MCF 10A (cell line): ENCODE measurements at regions not wholly inside any gene's neighbourhood (a gene's known extent, or its start where the extent isn't known, plus 50 kb on each side); places are given as distances from the start of the nearest gene placed in this dataset.

Source experiments
- BruUV-seq: library from RNA; stranded (reverse); fragments of 400-500 nt; replicated peaks from 2 replicates; lab custom pipeline; 2021; lab: Mats Ljungman, UMichigan
- CTCF ChIA-PET: fragments of 300-600 bp; sonication (Branson Sonifier 250); formaldehyde crosslinking; extraction: SDS; loops from one replicate; lab custom pipeline; 2021; ENCODE audit warnings: antibody characterized with exemption, inconsistent platforms; lab: Yijun Ruan, JAX
- POLR2A ChIA-PET: fragments of 300-600, 350-650 bp; sonication (Branson Sonifier 250); formaldehyde crosslinking; extraction: SDS; loops from one replicate; lab custom pipeline; 2020; ENCODE audit warnings: antibody characterized with exemption, inconsistent platforms; lab: Yijun Ruan, JAX
- DNase-seq: peaks from one replicate; pipeline ENCODE4 v3.0.0-alpha.2; 2018; ENCODE audit not compliant: unreplicated experiment
- H3K27ac Mint-ChIP-seq: one replicate; pipeline ENCODE4 v1.8.0; 2022; ENCODE audit warnings: mild to moderate bottlenecking, low read depth, mixed read lengths; ENCODE audit not compliant: unreplicated experiment
- H3K27me3 Mint-ChIP-seq: one replicate; pipeline ENCODE4 v1.8.0; 2022; ENCODE audit warnings: mixed read lengths; ENCODE audit not compliant: insufficient read depth, unreplicated experiment
- H3K36me3 Mint-ChIP-seq: one replicate; pipeline ENCODE4 v1.8.0; 2022; ENCODE audit warnings: mild to moderate bottlenecking, moderate library complexity, mixed read lengths; ENCODE audit not compliant: insufficient read depth, unreplicated experiment
- H3K4me1 Mint-ChIP-seq: one replicate; pipeline ENCODE4 v1.8.0; 2022; ENCODE audit warnings: mixed read lengths; ENCODE audit not compliant: insufficient read depth, unreplicated experiment
- H3K4me3 Mint-ChIP-seq: one replicate; pipeline ENCODE4 v1.8.0; 2022; ENCODE audit warnings: mild to moderate bottlenecking, moderate library complexity, mixed read lengths; ENCODE audit not compliant: unreplicated experiment
- H3K9me3 Mint-ChIP-seq: one replicate; pipeline ENCODE4 v1.8.0; 2022; ENCODE audit warnings: mixed read lengths; ENCODE audit not compliant: unreplicated experiment
- CTCF ChIP-seq: fragments of 200-600 bp; IDR thresholded peaks from one replicate; pipeline ENCODE4 v1.8.0; 2022; ENCODE audit warnings: antibody characterized with exemption, mild to moderate bottlenecking; ENCODE audit not compliant: unreplicated experiment
- intact Hi-C: fragments of 100-400 bp; cut with micrococcal nuclease; formaldehyde crosslinking; loops from 2 replicates; pipeline ENCODE4 v1.14.1; 2022

GRCh38 chr9:86771941-86772634 is 175.2 kb downstream of the GAS1 start:
- Mint-ChIP-seq H3K4me1 (peaks cover under 1% of the 10 kb centered on the region), H3K9me3 (no peaks in the 10 kb centered on the region), H3K36me3 (no peaks in the 10 kb centered on the region), H3K27me3 (peaks cover 31% of the 10 kb centered on the region), H3K27ac (no peak overlapping the region), H3K4me3 (no peak overlapping the region)
- TF ChIP-seq CTCF: no peak
- intact Hi-C loops: no loop called here
- BruUV-seq: no TSS peak
- ChIA-PET CTCF (no interaction called here), POLR2A (no interaction called here)
- DNase-seq: no peak

GRCh38 chr9:86771420-86771819 is 175.9 kb downstream of the GAS1 start:
- Mint-ChIP-seq H3K4me1 (peaks cover 6% of the 10 kb centered on the region), H3K27ac (no peak overlapping the region), H3K9me3 (no peaks in the 10 kb centered on the region), H3K36me3 (no peaks in the 10 kb centered on the region), H3K27me3 (peaks cover 31% of the 10 kb centered on the region), H3K4me3 (no peak overlapping the region)
- no peak for TF ChIP-seq CTCF
- CTCF ChIA-PET: no interaction called here
- POLR2A ChIA-PET: no interaction called here
- no peak for DNase-seq
- intact Hi-C loops: no loop called here
- no TSS peak for BruUV-seq

- intact Hi-C loops: no loop called here
- Mint-ChIP-seq H3K27me3 (peaks cover 16% of the 10 kb centered on the region), H3K4me3 (no peak overlapping the region), H3K9me3 (no peaks in the 10 kb centered on the region), H3K36me3 (no peaks in the 10 kb centered on the region), H3K4me1 (peaks cover 6% of the 10 kb centered on the region), H3K27ac (no peak overlapping the region)
- TF ChIP-seq CTCF: no peak
- ChIA-PET POLR2A (no interaction called here), CTCF (interaction anchor here (0.6 kb wide), 2 partner anchors 18 to 82 kb away, joined by 3 read pairs; no protein-coding TSS in a partner anchor)
- BruUV-seq: no TSS peak
- DNase-seq: no peak
Observed at GRCh38 chr9:86768709-86769108, 178.6 kb downstream of the GAS1 start.

- Mint-ChIP-seq H3K4me1 (peaks cover 6% of the 10 kb centered on the region), H3K9me3 (no peaks in the 10 kb centered on the region), H3K27me3 (peaks cover 11% of the 10 kb centered on the region), H3K36me3 (no peaks in the 10 kb centered on the region), H3K4me3 (no peak overlapping the region), H3K27ac (no peak overlapping the region)
- ChIA-PET CTCF (interaction anchor here (0.6 to 1.3 kb wide), 3 partner anchors 11 to 131 kb away, joined by 3 to 5 read pairs (median 5); no protein-coding TSS in a partner anchor), POLR2A (no interaction called here)
- no peak for DNase-seq
- no TSS peak for BruUV-seq
- intact Hi-C loops: no loop called here
- TF ChIP-seq CTCF: no peak
Observed at GRCh38 chr9:86768020-86768419, 179.3 kb downstream of the GAS1 start.
